ENCODE measurements at regions not wholly inside any gene's neighbourhood (a gene's known extent, or its start where the extent isn't known, plus 50 kb on each side); places are given as distances from the start of the nearest gene placed in this dataset.
"Not testable (repeated sequence)": the region's sequence is repeated elsewhere in the genome, so short reads cannot be mapped to it uniquely, and the experiment has no call there.

GRCh38 chr20:17891131-17891530 is 77.5 kb downstream of the SNX5 start:
- H3K4me3 ChIP-seq (ENCODE audit: low read depth, low read length); H3K27ac ChIP-seq (ENCODE audit: extremely low read depth, low read depth, low read length); H3K36me3 ChIP-seq (ENCODE audit: control insufficient read depth in 2 of 2, insufficient read depth in 1 of 2, low read length in 2 of 2); POLR2A ChIA-PET; H3K9me3 ChIP-seq (ENCODE audit: control insufficient read depth, insufficient read depth, low read depth, low read length); CTCF ChIA-PET; H3K4me1 ChIP-seq (ENCODE audit: control insufficient read depth, insufficient read depth, low read length): not testable (repeated sequence)

- ChIA-PET POLR2A (no interaction called here), CTCF (interaction anchor here (1.3 kb wide), 1 partner anchor 16 kb away, joined by 3 read pairs; no protein-coding TSS in a partner anchor)
- no peak overlapping the region for H3K27ac ChIP-seq (ENCODE audit: extremely low read depth, low read depth, low read length)
- no peaks in the 10 kb centered on the region for H3K9me3 ChIP-seq (ENCODE audit: control insufficient read depth, insufficient read depth, low read depth, low read length)
- no peaks in the 10 kb centered on the region for H3K36me3 ChIP-seq (ENCODE audit: control insufficient read depth in 2 of 2, insufficient read depth in 1 of 2, low read length in 2 of 2)
- H3K4me1 ChIP-seq (ENCODE audit: control insufficient read depth, insufficient read depth, low read length): no peaks in the 10 kb centered on the region
- no peak overlapping the region for H3K4me3 ChIP-seq (ENCODE audit: low read depth, low read length)
- TF ChIP-seq ZNF148 (tag by site-specific recombination; IDR thresholded peaks at IDR 0.05; ENCODE audit: borderline replicate concordance) (no peak), ZNF707 (tag by site-specific recombination; IDR thresholded peaks at IDR 0.05) (no peak), KLF16 (tag by site-specific recombination; IDR thresholded peaks at IDR 0.05) (no peak), KLF7 (tag by site-specific recombination; IDR thresholded peaks at IDR 0.05; ENCODE audit: borderline replicate concordance) (no peak), KLF17 (tag by site-specific recombination; IDR thresholded peaks at IDR 0.05) (no peak)
These were observed 78.3 kb downstream of the SNX5 start for GRCh38 chr20:17890330-17890729.

GRCh38 chr20:17889226-17889625 is 79.4 kb downstream of the SNX5 start:
- no peaks in the 10 kb centered on the region for H3K9me3 ChIP-seq (ENCODE audit: control insufficient read depth, insufficient read depth, low read depth, low read length)
- H3K36me3 ChIP-seq (ENCODE audit: control insufficient read depth in 2 of 2, insufficient read depth in 1 of 2, low read length in 2 of 2): no peaks in the 10 kb centered on the region
- H3K4me1 ChIP-seq (ENCODE audit: control insufficient read depth, insufficient read depth, low read length): no peaks in the 10 kb centered on the region
- H3K27ac ChIP-seq (ENCODE audit: extremely low read depth, low read depth, low read length): no peak overlapping the region
- ChIA-PET CTCF (interaction anchor here (1.3 kb wide), 1 partner anchor 14 kb away, joined by 3 read pairs; no protein-coding TSS in a partner anchor), POLR2A (no interaction called here)
- H3K4me3 ChIP-seq (ENCODE audit: low read depth, low read length): no peak overlapping the region
- TF ChIP-seq ZNF324 (tag by site-specific recombination; IDR thresholded peaks at IDR 0.05): no peak
- no peak for TF ChIP-seq ZNF785 (tag by site-specific recombination; IDR thresholded peaks at IDR 0.05)
- TF ChIP-seq SETDB1 (IDR thresholded peaks at IDR 0.05; ENCODE audit: insufficient read length, low read length): peak; percentile 32

GRCh38 chr20:17888044-17888443 is 80.5 kb downstream of the SNX5 start:
- POLR2A ChIA-PET: no interaction called here
- Histone ChIP-seq H3K27ac (ENCODE audit: extremely low read depth, low read depth, low read length) (no peak overlapping the region), H3K36me3 (ENCODE audit: control insufficient read depth in 2 of 2, insufficient read depth in 1 of 2, low read length in 2 of 2) (no peaks in the 10 kb centered on the region), H3K4me1 (ENCODE audit: control insufficient read depth, insufficient read depth, low read length) (no peaks in the 10 kb centered on the region), H3K4me3 (ENCODE audit: low read depth, low read length) (no peak overlapping the region), H3K9me3 (ENCODE audit: control insufficient read depth, insufficient read depth, low read depth, low read length) (no peaks in the 10 kb centered on the region)
- CTCF ChIA-PET: no interaction called here
- TF ChIP-seq RBAK (tag by site-specific recombination; IDR thresholded peaks at IDR 0.05): no peak
- TF ChIP-seq ZNF580 (tag by site-specific recombination; IDR thresholded peaks at IDR 0.05): no peak
- no peak for TF ChIP-seq ZNF157 (tag by site-specific recombination; IDR thresholded peaks at IDR 0.05)
- TF ChIP-seq ZNF660 (tag by site-specific recombination; IDR thresholded peaks at IDR 0.05): no peak
- no peak for TF ChIP-seq ZSCAN5A (tag by site-specific recombination; IDR thresholded peaks at IDR 0.05)
- no peak for TF ChIP-seq ZBTB44 (tag by site-specific recombination; IDR thresholded peaks at IDR 0.05)
- TF ChIP-seq ZBTB1 (tag by site-specific recombination; IDR thresholded peaks at IDR 0.05): no peak
- no peak for TF ChIP-seq ZNF654 (tag by site-specific recombination; IDR thresholded peaks at IDR 0.05; ENCODE audit: low read depth)
- no peak for TF ChIP-seq ZNF677 (tag by site-specific recombination; IDR thresholded peaks at IDR 0.05)
- no peak for TF ChIP-seq ZNF23 (tag by site-specific recombination; IDR thresholded peaks at IDR 0.05; ENCODE audit: borderline replicate concordance)
- no peak for TF ChIP-seq ZNF26 (tag by site-specific recombination; IDR thresholded peaks at IDR 0.05)
- no peak for TF ChIP-seq ZNF514 (tag by site-specific recombination; IDR thresholded peaks at IDR 0.05)
- TF ChIP-seq ZFP69B (tag by site-specific recombination; IDR thresholded peaks at IDR 0.05): no peak

Measured in HEK293 (cell line).